H9 (cell line): ENCODE measurements at regions not wholly inside any gene's neighbourhood (a gene's known extent, or its start where the extent isn't known, plus 50 kb on each side); places are given as distances from the start of the nearest gene placed in this dataset.
"Not testable (repeated sequence)": the region's sequence is repeated elsewhere in the genome, so short reads cannot be mapped to it uniquely, and the experiment has no call there.

Experiments
- DNase-seq: peaks from one replicate; pipeline ENCODE4 v3.0.0-alpha.2; 2017
- H2AFZ ChIP-seq: one replicate; pipeline ENCODE4 v1.6.1; 2013; ENCODE audit warnings: mild to moderate bottlenecking, low read length, control low read depth, moderate library complexity
- H2AK5ac ChIP-seq: 2 replicates; pipeline ENCODE4 v1.6.1; 2013; ENCODE audit warnings: low read length, control low read depth, mixed read lengths; ENCODE audit not compliant: insufficient read length
- H2BK120ac ChIP-seq: one replicate; pipeline ENCODE4 v1.6.1; 2013; ENCODE audit warnings: low read depth, mild to moderate bottlenecking, low read length, control low read depth, inconsistent platforms; ENCODE audit not compliant: poor library complexity, severe bottlenecking
- H2BK12ac ChIP-seq: 2 replicates; pipeline ENCODE4 v1.6.1; 2013; ENCODE audit warnings: low read length, control low read depth, mixed read lengths, low read depth; ENCODE audit not compliant: insufficient read length
- H2BK15ac ChIP-seq: 2 replicates; pipeline ENCODE4 v1.6.1; 2013; ENCODE audit warnings: low read depth, low read length, control low read depth
- H2BK20ac ChIP-seq: one replicate; pipeline ENCODE4 v1.6.1; 2013; ENCODE audit warnings: low read depth, mild to moderate bottlenecking, low read length, control low read depth, inconsistent platforms; ENCODE audit not compliant: poor library complexity, severe bottlenecking
- H2BK5ac ChIP-seq: 2 replicates; pipeline ENCODE4 v1.6.1; 2013; ENCODE audit warnings: low read length, control low read depth, mixed read lengths; ENCODE audit not compliant: insufficient read length
- H3K14ac ChIP-seq: 2 replicates; pipeline ENCODE4 v1.6.1; 2013; ENCODE audit warnings: low read length, control low read depth; ENCODE audit not compliant: insufficient read depth
- H3K18ac ChIP-seq: 2 replicates; pipeline ENCODE4 v1.6.1; 2013; ENCODE audit warnings: low read depth, mild to moderate bottlenecking, mixed read lengths, low read length, control low read depth; ENCODE audit not compliant: insufficient read length
- H3K23ac ChIP-seq: 2 replicates; pipeline ENCODE4 v1.6.1; 2013; ENCODE audit warnings: low read length, control low read depth, mixed read lengths, low read depth; ENCODE audit not compliant: insufficient read length
- H3K23me2 ChIP-seq: 2 replicates; pipeline ENCODE4 v1.6.1; 2013; ENCODE audit warnings: low read depth, mild to moderate bottlenecking, mixed read lengths, low read length, control low read depth; ENCODE audit not compliant: insufficient read length, poor library complexity, severe bottlenecking
- H3K27ac ChIP-seq: 2 replicates; pipeline ENCODE4 v1.5.1; 2013; ENCODE audit warnings: low read length, control low read depth, mixed read lengths, low read depth; ENCODE audit not compliant: insufficient read length
- H3K27me3 ChIP-seq: 2 replicates; pipeline ENCODE4 v1.6.1; 2013; ENCODE audit warnings: low read length, control low read depth, inconsistent platforms; ENCODE audit not compliant: insufficient read depth
- H3K4ac ChIP-seq: 2 replicates; pipeline ENCODE4 v1.6.1; 2013; ENCODE audit warnings: low read depth, mild to moderate bottlenecking, control low read depth, inconsistent platforms, low read length, moderate library complexity
- H3K4me1 ChIP-seq: 2 replicates; pipeline ENCODE4 v1.6.1; 2013; ENCODE audit warnings: low read length, control low read depth, inconsistent platforms; ENCODE audit not compliant: insufficient read depth
- H3K4me2 ChIP-seq: 2 replicates; pipeline ENCODE4 v1.6.1; 2013; ENCODE audit warnings: low read length, control low read depth, mixed read lengths; ENCODE audit not compliant: insufficient read length, insufficient read depth
- H3K56ac ChIP-seq: 2 replicates; pipeline ENCODE4 v1.6.1; 2013; ENCODE audit warnings: low read depth, mild to moderate bottlenecking, mixed read lengths, low read length, control low read depth; ENCODE audit not compliant: insufficient read length
- H3K79me1 ChIP-seq: 2 replicates; pipeline ENCODE4 v1.6.1; 2013; ENCODE audit warnings: low read depth, mild to moderate bottlenecking, moderate library complexity, low read length, control low read depth, inconsistent platforms; ENCODE audit not compliant: insufficient read depth, poor library complexity, severe bottlenecking
- H3K79me2 ChIP-seq: 2 replicates; pipeline ENCODE4 v1.6.1; 2013; ENCODE audit warnings: low read length, control low read depth, inconsistent platforms; ENCODE audit not compliant: insufficient read depth
- H3K9ac ChIP-seq: 2 replicates; pipeline ENCODE4 v1.6.1; 2013; ENCODE audit warnings: low read length, control low read depth, mixed read lengths; ENCODE audit not compliant: insufficient read length; ENCODE audit errors: extremely low read depth
- H3K9me3 ChIP-seq: one replicate; pipeline ENCODE4 v1.6.1; 2013; ENCODE audit warnings: low read depth, low read length, inconsistent platforms; ENCODE audit not compliant: control insufficient read depth
- H3T11ph ChIP-seq: one replicate; pipeline ENCODE4 v1.6.1; 2013; ENCODE audit warnings: mild to moderate bottlenecking, low read length, control low read depth, inconsistent platforms
- H4K20me1 ChIP-seq: one replicate; pipeline ENCODE4 v1.6.1; 2013; ENCODE audit not compliant: control insufficient read depth, insufficient read length, insufficient read depth
- H4K5ac ChIP-seq: 2 replicates; pipeline ENCODE4 v1.6.1; 2013; ENCODE audit warnings: low read depth, mild to moderate bottlenecking, mixed read lengths, low read length, control low read depth; ENCODE audit not compliant: insufficient read length
- H4K8ac ChIP-seq: replicated peaks from 2 replicates; pipeline ENCODE4 v1.6.1; 2013; ENCODE audit warnings: low read length, control low read depth, mixed read lengths, low read depth; ENCODE audit not compliant: insufficient read length
- H4K91ac ChIP-seq: 2 replicates; pipeline ENCODE4 v1.6.1; 2013; ENCODE audit warnings: low read depth, mild to moderate bottlenecking, moderate library complexity, mixed read lengths, low read length, control low read depth; ENCODE audit not compliant: insufficient read length
- H3K27ac Mint-ChIP-seq, 3 experiments: 2 replicates in 2 of 3; 3 replicates in 1 of 3; pipeline ENCODE4 v1.8.0; 2020 to 2021; ENCODE audit warnings: mixed read lengths in 3 of 3, mild to moderate bottlenecking in 1 of 3, moderate library complexity in 1 of 3
- H3K27me3 Mint-ChIP-seq: 2 replicates; pipeline ENCODE4 v1.8.0; 2021; ENCODE audit warnings: low read depth, mild to moderate bottlenecking, moderate library complexity, mixed read lengths
- H3K36me3 Mint-ChIP-seq, 3 experiments: 2 replicates in 2 of 3; 3 replicates in 1 of 3; pipeline ENCODE4 v1.8.0; 2020 to 2021; ENCODE audit warnings: low read depth in 3 of 3, mixed read lengths in 3 of 3; ENCODE audit not compliant: insufficient read depth in 1 of 3
- H3K4me1 Mint-ChIP-seq, 2 experiments: 2 replicates each; pipeline ENCODE4 v1.8.0; 2020; ENCODE audit warnings: mixed read lengths in 2 of 2
- H3K4me3 Mint-ChIP-seq, 2 experiments: 2 replicates in 1 of 2; 3 replicates in 1 of 2; pipeline ENCODE4 v1.8.0; 2020 to 2021; ENCODE audit warnings: mild to moderate bottlenecking in 2 of 2, mixed read lengths in 2 of 2, moderate library complexity in 1 of 2
- H3K9me3 Mint-ChIP-seq, 2 experiments: 2 replicates in 1 of 2; 3 replicates in 1 of 2; pipeline ENCODE4 v1.8.0; 2020; ENCODE audit warnings: mild to moderate bottlenecking in 2 of 2, mixed read lengths in 2 of 2, moderate library complexity in 1 of 2
- WGBS: extraction: QIAGEN DNeasy Blood & Tissue Kit; methylation state at CpG from one replicate; pipeline ENCODE4 v1.1.7; 2013; ENCODE audit warnings: missing lambda C conversion rate, low lambda C conversion rate, mixed read lengths; ENCODE audit not compliant: insufficient read length; ENCODE audit errors: extremely low coverage; 5-methylcytosine and 5-hydroxymethylcytosine counted together

DNA sequence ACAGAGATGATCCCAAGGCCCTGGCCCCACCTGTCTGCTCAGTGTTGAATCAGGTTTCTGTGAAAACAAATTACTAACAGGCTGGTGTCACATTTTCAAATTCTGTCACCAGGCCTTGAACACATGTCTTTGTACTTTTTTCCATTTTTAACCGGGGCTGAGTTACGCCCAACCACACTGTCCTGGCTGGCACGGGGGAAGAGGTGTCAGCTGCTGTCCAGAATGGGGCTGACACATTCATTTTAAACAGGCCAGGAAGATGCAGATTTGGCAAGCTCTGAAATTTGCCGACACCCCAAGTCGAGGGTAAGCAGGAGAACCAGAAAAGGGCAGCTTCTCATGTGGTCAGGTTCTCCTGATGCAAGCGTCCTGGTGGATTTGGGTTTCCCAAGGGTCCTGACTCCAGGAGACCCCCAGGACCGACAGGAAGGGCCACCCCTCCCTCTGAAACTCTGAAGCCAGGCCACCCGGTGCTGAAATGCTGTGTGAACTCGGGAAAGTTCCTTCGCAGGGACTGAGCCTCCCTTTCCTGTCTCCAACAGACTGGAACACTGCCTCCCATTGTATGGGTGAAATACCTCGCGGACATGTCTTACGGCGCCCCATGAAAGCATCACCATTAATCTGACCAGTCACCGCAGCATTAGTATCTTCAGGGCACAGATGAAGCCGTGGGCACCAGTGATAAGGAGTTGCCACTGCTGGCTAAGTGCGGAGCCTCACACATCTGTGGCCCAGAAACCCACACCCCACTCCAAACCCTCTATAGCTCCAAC, 90.5 kb upstream of the METTL9 start:
- not testable (repeated sequence) for H3K18ac ChIP-seq, H3K9me3 ChIP-seq, H3K56ac ChIP-seq, H2BK5ac ChIP-seq, H4K8ac ChIP-seq, H3K9me3 Mint-ChIP-seq, H2AFZ ChIP-seq, H3K14ac ChIP-seq, H2AK5ac ChIP-seq, H3K23ac ChIP-seq, H3K9ac ChIP-seq, H2BK15ac ChIP-seq, H2BK12ac ChIP-seq, H3K4me1 ChIP-seq, H4K91ac ChIP-seq, H3K4ac ChIP-seq, H4K5ac ChIP-seq, H2BK120ac ChIP-seq, H2BK20ac ChIP-seq, H3K4me3 Mint-ChIP-seq, H3T11ph ChIP-seq, H3K27me3 ChIP-seq, H3K4me2 ChIP-seq, H3K27me3 Mint-ChIP-seq, H4K20me1 ChIP-seq, H3K23me2 ChIP-seq
- H3K79me1 ChIP-seq, result peaks cover 23% of the 10 kb centered on the region
- H3K27ac ChIP-seq, result peak overlapping the region; percentile 23
- Mint-ChIP-seq H3K36me3 (peaks cover 21 to 58% (median 57%) of the 10 kb centered on the region in 3 experiments), H3K4me1 (peaks cover 57 to 59% of the 10 kb centered on the region in 2 experiments), H3K27ac (peak overlapping the region in 2 of 3 experiments; percentile 14 to 68; a peak in 5 of 7 replicates)
- no CpG with 5 or more reads among the region's 17 CpGs for WGBS
- H3K79me2 ChIP-seq, result peaks cover 57% of the 10 kb centered on the region
- peak; percentile 31 for DNase-seq

DNA sequence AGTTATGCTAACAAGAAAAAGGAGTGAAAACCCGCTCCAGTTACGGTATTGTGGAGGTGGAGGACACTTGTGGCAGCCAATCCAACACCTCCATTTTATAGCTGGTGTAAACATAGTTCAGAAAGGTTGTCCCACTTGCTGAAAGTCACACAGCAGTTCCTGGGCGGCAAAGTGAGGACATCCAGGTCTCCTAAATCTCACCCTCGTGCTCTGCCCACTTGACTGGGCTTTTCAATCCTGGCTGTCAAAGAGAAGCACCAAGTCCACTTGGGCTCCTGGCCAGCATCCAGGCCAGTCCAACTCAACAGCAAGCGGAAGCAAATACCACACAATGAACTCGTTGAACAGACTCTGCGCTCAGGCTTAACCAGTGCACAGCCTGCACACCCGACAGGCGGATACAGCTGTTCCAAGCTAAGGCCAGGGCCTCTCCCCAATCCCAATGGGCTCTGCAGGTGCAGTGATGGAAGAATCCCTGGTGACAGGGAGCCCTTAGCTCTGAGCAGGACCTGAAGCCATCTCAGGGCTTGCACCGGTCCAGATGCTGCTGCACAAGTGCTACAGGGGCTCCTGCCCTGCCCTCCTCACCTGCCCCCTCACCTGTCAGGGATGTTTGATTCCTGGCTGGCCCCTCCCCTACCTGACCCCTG, 89.8 kb upstream of the METTL9 start:
- H3K23me2 ChIP-seq, H3K4me1 ChIP-seq, H2BK5ac ChIP-seq, H3K4me3 Mint-ChIP-seq, H4K8ac ChIP-seq, H2BK120ac ChIP-seq, H2BK12ac ChIP-seq, H3K9me3 Mint-ChIP-seq, H3K4me2 ChIP-seq, H3K9ac ChIP-seq, H3K27ac ChIP-seq, H4K5ac ChIP-seq, H3K9me3 ChIP-seq, H3T11ph ChIP-seq, H2BK20ac ChIP-seq, H4K91ac ChIP-seq, H2AFZ ChIP-seq, H2BK15ac ChIP-seq, H2AK5ac ChIP-seq, H3K18ac ChIP-seq, H4K20me1 ChIP-seq, H3K27me3 Mint-ChIP-seq, H3K27me3 ChIP-seq, H3K23ac ChIP-seq, H3K56ac ChIP-seq, H3K4ac ChIP-seq, H3K14ac ChIP-seq: not testable (repeated sequence)
- Mint-ChIP-seq H3K27ac (peak overlapping the region; percentile 7 to 89 (median 85); a peak in 6 of 7 replicates), H3K4me1 (peaks cover 62 to 66% of the 10 kb centered on the region in 2 experiments), H3K36me3 (peaks cover 27 to 63% (median 60%) of the 10 kb centered on the region in 3 experiments)
- peak; percentile 29 for DNase-seq
- Histone ChIP-seq H3K79me2 (peaks cover 64% of the 10 kb centered on the region), H3K79me1 (peaks cover 22% of the 10 kb centered on the region)
- no CpG with 5 or more reads among the region's 10 CpGs for WGBS
